SKM-1 treated with dmso at 0.1 percent for 144 hours (cell line): ENCODE measurements at regions not wholly inside any gene's neighbourhood (a gene's known extent, or its start where the extent isn't known, plus 50 kb on each side); places are given as distances from the start of the nearest gene placed in this dataset.
"Not testable (repeated sequence)": the region's sequence is repeated elsewhere in the genome, so short reads cannot be mapped to it uniquely, and the experiment has no call there.

Source experiments
- DNase-seq: peaks from one replicate; lab custom pipeline; 2025; ENCODE audit not compliant: unreplicated experiment; lab: John Stamatoyannopoulos, UW

DNA sequence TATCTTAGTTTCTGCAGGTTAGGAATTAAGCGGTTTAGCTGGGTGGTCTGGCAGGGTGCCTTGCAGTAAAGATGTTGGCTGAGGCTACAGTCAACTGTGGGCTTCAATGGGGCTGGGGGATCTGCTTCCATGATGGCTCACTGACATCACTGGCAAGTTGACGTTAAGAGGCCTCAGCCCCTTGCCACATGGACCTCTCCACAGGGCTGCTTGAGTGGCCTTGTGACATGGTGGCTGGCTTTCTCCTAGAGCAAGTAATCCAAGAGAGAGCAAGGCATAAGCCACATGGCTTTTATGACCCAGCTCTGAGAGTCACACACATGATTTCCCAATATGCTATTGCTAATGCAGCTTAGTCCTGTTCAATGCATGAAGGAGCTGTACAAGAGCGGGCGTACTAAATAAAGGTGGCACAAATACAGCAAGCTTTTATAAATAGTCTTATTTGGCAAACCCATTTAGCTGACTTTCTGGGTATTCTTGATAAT is 109.1 kb downstream of the SEPTIN7 start:
- no peak for DNase-seq

DNA sequence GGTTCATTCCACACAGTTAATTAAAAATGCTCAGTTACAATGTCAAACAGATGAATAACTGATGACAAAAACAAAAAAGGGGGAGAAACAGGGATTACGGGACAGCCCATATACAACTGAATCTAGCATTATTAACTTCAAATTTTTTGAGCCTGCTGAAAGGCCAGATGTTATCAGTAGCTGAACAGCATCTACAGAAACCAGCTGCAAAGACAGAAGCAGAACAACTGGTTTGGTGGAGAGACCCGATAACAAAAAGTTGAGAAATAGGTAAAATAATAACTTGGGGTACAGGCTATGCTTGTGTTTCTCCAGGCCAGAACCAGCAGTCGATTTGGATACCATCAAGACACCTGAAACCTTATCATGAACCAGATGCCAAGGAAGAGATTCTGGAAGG is 109.8 kb downstream of the SEPTIN7 start:
- not testable (repeated sequence) for DNase-seq

DNA sequence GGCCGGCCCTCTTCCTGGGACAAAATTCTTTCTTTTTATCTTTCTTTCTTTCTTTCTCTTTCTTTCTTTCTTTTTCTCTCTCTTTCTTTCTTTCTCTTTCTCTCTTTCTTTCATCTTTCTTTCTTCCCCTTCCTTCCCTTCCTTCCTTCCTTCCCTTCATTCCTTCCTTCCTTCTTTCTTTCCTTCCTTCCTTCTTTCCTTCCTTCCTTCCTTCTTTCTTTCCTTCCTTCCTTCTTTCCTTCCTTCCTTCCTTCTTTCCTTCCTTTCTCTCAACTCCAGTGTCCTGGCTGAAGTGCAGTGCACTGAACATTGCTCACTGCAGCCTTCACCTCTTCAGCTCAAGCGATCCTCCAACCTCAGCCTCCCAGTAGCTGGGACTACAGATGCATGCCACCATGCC is 112.5 kb downstream of the SEPTIN7 start:
- not testable (repeated sequence) for DNase-seq

DNA sequence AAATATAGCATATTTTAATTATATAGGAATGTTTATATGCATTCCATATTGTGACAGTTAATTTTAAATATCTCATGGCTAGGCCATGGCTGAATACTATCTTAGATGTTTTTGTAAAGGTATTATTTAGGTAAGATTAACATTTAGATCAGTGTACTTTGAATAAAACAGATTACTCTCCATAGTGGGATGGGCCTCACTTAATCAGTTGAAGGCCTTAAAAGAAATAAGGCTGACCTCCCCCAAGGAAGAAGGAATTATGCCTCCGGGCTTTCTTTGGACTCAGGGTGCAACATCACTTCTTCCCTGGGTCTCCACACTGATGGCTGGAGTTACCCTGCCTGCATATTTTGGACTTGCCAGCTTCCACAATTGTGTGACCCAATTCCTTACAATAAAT is 113.4 kb downstream of the SEPTIN7 start:
- not testable (repeated sequence) for DNase-seq

DNA sequence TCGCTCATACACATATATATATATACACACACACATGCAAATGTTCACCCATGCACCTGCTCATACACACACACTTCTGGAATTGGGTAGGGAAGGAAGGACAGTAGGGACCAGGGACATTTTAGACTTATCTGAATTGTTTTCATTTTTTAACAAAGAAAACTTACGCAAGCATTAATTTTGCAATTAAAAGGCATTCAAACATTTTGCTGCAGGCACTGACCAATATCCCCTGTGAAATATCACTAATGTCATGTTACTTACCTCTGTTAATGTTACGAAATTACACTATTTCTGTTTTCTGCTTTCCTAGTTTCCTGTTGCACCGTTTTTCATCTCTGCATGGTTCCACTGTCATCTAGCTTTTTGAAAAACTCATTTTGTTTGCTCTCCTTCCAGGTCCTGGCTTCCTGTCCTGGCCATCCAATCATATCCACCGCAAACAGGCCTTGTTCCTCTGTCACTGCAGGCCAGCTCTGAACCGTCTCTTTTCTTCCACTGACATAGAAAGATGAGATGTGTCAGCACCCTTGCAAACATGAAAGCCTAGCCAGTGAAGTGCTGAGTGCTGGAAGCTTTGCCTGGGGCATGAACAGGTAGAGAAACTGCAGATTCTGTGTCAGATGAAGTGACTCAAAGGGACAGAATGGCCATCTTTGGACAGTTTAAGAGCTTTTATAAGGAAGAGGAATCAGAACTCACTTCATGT is 114.5 kb downstream of the SEPTIN7 start:
- not testable (repeated sequence) for DNase-seq

DNA sequence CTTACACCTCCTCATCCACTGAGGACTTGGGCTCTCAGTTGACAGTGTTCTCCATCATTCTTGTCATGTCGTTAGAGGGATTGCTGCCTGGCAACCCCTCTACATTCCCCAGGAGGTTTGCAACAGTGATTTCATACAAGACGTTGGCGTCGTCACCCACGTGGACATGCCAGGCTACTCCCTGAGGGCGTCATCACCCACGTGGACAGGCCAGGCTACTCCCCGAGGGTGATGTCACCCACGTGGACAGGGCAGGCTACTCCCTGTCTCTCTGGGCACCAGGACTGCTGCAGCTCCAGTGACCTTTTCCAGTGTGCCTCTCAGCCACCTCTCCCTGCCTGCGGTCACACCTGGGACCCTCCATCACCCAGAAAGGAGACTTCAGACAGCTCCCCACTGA is 117.4 kb downstream of the SEPTIN7 start:
- DNase-seq, result not testable (repeated sequence)

DNA sequence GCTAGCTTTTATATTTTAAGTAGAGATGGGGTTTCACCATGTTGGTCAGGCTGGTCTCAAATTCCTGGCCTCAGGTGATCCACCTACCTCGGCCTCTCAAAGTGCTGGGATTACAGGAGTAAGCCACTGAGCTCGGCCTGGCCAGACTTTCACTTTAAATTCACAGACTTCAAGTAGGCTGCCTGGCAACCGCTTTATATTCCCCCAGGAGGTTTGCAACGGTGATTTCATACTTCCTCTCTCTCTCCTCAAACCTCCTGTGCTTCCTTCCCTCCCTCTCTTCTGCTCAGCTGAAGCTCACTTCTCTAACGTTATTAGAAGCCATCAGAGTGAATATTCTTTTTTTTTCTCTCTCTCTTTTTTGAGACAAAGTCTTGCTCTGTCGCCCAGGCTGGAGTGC is 118.8 kb downstream of the SEPTIN7 start:
- DNase-seq, result peak; percentile 44

DNA sequence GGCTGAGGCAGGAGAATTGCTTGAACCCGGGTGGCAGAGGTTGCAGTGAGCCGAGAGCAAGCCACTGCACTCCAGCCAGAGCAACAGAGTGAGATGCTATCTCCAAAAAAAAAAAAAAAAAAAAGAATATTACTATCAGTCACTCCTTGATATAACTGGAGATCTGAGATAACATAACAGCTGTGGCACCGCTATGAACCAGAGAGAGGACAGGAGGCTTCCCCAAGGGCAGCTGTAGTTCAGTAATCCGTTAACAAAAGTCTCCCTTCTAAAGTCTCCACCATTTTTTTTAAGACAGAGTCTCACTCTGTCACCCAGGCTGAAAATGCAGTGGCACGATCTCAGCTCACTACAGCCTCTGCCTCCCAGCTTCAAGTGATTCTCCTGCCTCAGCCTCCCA is 120.5 kb downstream of the SEPTIN7 start:
- DNase-seq, result not testable (repeated sequence)

DNA sequence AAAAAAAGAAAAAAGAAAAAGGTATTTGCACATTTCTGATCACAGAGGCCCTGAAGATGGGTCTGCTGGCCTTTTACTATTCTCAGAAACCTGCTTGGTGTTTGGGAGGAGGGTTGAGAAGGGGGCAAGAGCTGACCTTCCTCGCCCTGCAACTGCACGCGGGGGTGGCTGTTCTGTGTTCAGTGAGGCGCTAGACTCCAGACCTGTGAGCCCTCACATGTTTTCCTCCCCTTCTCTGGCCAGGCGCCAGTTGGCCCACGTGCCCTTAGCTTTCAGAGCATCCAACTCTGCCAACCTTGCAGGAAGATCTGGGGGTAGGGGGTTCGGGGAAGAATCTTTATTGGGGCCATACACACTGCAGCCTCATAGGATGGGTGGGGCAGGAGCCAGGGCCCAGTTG is 123.8 kb downstream of the SEPTIN7 start:
- DNase-seq, result not testable (repeated sequence)

DNA sequence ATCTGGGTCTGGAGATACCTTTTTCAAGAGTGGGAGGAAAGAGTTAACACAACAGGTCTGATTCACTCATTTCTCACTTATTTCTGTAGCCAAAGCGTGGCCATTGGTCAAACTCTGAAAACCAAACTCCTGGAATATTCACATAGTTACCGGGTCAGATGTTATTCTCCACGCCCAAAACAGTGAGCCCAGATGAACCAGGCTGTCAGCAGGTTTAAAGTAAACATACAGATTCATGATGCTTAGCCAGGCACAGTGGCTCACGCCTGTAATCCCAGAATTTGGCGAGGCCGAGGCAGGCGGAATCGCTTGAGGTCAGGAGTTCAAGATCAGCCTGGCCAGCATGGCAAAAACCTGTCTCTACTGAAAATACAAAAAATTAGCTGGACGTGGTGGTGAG is 126.1 kb downstream of the SEPTIN7 start:
- not testable (repeated sequence) for DNase-seq

DNA sequence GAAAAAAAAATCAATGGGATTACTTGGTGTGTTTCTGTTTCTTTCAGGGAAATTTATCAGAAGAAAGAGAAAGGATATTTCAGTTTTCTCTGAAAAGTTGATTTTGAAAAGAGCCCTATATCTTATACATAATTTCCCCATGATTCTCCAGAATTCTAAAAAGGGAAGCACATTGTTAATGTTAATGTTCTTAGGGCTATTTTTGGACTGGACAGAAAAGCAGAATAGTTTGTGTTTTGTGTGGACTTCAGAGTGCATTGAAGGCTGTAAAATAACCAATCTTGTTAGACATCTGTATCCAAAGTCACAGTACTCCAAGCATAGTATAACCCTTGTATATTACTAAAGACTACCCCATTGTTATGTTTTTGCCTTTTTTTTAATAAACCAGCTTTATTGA is 130.3 kb downstream of the SEPTIN7 start:
- not testable (repeated sequence) for DNase-seq

DNA sequence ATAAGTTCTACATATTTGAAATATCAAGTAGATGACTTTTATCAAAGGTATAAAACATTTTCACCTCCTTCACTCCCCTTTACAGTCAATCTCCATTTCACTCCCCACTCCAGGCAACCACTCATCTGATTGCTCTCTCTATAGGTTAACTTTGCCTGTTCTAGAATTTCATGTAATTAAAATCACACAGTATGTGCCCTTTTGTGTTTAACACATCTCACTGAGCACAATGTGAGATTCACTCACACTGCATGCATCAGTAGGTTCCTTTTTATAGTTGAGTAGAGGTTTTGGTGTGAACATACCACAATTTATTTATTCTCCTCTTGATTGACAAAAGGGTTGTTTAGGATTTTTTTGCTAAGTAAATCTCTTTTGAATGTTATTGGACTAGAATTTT is 130.7 kb downstream of the SEPTIN7 start:
- not testable (repeated sequence) for DNase-seq

DNA sequence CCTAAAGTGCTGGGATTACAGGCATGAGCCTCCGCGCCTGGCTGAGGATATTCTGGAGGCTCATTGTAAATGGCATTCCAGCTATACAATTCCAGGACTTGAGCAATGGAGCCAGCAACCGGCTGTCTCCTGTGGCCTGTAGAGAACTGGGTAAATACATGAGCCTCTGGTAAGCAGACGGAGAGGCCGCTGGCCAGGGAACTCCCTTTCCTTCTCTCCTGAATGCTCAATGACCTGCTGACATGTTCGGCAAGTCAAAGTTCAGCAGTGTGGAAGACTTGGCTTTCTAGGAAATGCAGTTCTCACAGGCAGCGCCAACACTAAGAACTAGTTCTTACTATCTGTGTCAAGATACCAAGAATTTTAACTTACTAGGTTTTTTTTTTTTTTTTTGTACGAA is 139.8 kb downstream of the SEPTIN7 start:
- not testable (repeated sequence) for DNase-seq

DNA sequence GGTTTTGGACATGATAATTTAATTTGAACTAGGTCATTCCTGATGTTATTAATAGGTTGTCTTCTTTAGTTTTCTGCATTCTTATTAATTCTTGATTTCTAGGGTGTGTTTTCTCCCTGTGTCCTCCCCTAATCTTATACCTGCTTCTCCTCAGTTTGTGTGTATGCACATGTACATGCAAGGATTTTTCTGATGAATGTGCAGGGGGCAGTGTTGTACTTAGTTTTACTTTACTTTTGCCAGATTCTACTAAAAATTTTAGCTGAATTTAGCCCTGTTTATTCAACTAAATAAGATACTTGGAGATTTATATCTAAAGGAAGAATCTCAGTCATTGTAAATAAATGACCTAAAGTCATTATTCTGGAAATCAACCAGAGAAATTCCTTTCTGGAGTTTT is 144.8 kb downstream of the SEPTIN7 start:
- DNase-seq, result not testable (repeated sequence)

DNA sequence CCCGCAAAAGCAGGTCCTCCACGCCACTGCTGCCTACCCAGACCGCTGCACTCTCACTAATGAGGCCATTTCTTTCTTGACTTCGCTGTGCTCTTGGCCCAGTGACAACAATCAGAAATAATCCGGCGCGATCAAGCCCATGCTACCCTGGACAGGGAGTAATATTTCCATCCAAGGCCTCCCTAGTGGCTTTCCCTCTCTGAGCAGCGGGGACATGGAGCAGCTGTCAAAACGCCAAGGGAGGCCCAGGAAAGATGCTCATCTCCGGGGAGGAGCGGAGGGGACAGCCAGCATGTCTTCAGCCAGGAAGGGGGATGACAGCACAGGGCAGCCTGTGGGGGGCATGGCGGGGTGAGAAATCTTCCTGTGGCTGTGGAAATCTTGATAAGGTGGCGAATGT is 154.9 kb downstream of the SEPTIN7 start:
- DNase-seq, result not testable (repeated sequence)

DNA sequence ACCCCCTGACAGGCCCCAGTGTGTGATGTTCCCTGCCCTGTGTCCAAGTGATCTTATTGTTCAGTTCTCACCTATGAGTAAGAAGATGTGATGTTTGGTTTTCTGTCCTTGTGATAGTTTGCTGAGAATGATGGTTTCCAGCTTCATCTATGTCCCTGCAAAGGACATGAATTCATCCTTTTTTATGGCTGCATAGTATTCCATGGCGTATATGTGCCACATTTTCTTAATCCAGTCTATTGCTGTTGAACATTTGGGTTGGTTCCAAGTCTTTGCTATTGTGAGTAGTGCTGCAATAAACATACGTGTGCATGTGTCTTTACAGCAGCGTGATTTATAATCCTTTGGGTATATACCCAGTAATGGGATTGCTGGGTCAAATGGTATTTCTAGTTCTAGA is 156.1 kb downstream of the SEPTIN7 start:
- DNase-seq, result not testable (repeated sequence)

DNA sequence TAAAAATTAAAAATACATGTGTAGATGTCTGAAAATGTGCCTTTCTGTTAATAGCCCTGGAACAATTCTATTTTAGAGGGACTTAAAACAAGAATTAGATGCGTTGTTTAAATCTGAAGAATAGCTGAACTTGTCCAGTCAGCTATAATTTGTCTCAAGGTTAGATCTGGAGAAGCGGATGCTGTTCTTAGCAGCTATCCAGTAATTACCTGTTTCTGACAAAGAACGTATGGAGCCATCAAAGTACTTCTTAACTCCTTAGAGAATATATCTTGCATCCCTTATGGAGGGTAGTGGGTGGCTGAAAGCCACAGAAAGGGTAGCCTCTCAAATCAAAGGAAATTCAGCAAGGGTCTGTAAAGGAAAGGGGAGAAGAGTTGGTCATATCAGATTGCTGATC is 160.4 kb downstream of the SEPTIN7 start:
- DNase-seq, result not testable (repeated sequence)

DNA sequence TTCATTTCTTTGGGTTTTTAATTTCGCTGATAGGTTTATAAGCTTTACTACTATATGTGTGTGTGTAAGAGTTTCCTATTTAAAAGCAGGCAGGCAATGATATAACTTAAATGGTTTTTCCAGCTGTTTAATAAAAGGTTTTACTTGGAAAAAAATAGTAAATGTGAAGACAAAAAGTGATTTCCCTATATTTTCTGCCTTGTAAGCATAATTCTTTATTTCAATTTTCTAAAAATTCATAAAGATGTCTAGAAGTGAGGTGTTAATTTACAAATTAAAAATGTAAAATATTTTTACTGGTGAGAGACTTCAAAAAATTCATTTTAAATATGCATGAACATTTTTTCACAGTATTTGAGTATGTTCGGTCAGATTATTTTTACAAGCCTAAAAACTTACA is 161.8 kb downstream of the SEPTIN7 start:
- DNase-seq, result not testable (repeated sequence)

DNA sequence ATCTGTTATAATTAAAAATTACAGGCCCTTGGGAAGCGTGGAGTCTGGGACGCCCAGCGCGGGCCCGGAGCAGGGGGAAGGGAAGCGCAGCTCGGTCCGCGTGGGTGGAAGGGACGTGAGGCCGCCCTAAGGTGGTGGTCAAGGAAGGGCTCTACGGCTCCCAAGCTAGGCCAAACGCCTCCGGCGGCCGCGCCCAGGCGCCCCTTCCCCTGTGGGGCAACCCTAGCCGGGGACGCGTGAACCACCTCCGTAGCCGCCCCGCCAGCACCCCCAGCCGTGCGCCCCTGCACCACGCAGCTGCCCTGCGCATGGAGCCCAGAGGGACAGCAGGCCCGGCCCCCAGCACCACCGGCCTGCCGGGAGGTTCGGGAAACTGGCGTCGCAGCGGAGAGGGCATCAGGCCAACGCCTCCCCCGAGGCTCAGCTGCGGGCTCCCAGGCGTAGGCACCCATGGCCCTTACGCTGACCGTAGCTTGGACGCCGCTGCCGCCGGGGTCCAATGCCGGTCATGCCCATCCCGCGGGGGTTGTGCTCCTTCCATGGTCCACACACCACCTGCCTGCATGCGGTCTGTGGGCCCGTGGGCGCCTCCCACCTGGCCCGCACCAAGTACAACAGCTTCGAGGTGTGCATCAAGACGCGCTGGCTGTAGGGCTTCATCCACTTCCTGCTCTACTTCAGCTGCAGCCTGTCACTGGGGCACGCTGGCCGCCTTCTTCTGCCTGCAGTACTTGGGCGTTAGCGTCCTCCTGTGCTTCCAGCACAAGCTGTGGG is 166.7 kb downstream of the SEPTIN7 start:
- no peak for DNase-seq

DNA sequence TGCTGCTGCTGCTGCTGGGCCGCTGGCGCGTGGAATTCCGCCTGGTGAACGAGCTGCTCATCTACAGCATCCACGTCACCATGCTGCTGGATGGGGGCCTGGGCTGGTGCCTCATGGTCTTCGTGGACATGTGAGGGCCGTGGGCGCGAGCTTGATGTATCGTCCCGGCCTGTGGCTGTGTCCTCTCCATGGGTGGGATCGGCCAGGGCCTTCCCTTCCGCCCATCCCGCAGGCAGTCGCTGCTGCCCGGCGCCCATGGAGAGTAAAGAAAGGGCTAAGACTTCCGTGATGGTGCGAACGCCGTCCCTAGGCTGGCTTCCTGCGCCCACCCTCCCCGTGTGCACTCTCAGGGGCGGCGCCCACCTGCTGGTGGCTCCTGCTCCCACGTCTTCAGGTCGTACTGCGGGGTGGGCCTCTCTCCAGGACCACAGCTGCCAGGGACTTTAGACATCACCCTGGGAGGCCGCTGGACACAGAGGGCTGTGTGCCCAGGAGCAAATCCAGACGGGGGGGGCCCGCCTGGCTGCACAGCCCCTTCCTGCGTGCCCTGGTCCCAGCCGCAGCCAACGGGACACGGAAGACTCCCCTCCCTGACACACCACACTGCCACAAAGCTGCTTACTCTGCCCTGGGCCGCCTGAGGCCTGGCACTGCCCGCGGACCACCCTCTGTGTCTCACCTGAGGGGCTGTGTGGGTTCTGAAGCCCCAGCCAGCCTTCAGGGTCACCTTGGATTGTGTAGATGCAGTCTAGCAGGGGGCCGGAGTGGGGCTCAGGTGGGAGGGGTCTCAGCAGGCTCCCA is 167.5 kb downstream of the SEPTIN7 start:
- DNase-seq, result no peak

DNA sequence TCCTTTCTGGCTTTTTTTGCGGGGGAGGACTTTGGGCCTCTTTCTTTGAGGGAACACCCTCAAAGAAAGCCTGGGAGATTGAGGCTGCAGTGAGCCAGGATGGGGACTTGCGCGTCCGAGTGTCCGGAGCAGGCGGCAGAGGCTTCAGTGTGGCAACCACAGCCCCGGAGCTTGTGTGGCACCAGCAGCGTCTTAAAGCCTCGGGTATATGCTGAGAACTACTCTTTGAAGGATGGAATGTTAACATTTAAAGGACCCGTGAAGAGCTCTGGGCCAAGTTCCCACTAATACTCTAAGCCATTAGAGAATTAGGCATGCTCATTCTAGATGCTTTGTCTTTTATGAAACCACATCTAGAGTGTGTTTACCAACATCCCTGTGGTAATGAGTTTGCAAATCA is 168.2 kb downstream of the SEPTIN7 start:
- DNase-seq, result no peak
